NCI-H82 (cell line): ENCODE measurements at regions not wholly inside any gene's neighbourhood (a gene's known extent, or its start where the extent isn't known, plus 50 kb on each side); places are given as distances from the start of the nearest gene placed in this dataset.
"Not testable (repeated sequence)": the region's sequence is repeated elsewhere in the genome, so short reads cannot be mapped to it uniquely, and the experiment has no call there.

ENCODE experiments used
- DNase-seq: peaks from one replicate; lab custom pipeline; 2025; lab: John Stamatoyannopoulos, UW

DNA sequence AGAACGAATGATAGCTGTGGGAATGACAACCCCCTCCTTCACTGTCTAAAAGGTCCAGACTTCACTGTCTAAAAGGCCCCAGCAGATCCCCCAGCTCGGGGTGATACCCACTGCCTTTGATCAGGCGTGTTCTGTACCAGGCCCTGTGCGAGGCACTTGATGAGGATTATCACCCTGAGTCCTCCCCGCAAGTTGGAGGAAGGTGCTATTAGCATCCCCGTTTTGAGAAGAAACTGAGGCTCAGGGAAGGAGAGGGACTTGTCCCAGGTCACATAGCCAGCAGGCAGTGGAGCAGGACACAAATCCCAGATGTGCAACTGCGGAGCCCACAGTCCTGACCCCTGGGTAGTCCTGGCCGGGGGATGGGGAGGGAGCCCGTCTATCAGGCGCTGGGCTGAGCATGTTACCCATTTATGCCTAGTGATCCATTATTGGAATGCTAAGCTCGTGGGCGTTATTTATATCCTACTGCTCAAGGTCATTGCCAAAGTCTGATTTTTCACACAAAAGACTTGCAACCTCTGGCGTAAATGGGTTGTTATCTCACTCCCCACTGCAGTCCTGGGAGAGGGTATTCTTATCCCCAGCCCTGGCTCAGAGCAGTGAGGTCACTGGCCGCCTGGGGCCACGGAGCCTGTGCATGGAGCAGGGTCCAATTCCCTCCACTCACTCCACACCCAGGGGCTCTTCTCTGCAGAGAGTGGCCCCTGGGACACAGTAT, 722.2 kb downstream of the MATN1 start:
- DNase-seq: no peak

DNA sequence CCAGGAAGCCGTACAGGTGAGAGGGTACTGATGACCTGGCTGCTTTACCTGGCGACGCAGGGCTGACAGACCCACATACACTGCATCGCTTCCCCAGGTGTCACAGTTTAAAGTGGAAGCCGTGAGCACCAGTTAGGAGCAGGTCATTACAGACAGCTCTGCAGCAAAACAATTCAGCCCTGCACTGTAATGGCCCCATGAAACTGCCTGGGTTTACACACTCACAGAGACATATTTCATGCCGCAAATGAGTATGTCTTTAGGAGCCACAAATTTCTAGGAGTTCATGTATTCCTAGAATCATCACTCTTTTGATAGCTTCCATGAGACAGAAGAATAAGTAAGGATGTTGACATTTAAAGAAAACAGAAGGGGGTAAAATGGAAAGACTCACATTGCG, 723.1 kb downstream of the MATN1 start:
- DNase-seq: no peak

GRCh38 chr1:29999595-29999994, 723.8 kb downstream of the MATN1 start:
- no peak for DNase-seq

DNA sequence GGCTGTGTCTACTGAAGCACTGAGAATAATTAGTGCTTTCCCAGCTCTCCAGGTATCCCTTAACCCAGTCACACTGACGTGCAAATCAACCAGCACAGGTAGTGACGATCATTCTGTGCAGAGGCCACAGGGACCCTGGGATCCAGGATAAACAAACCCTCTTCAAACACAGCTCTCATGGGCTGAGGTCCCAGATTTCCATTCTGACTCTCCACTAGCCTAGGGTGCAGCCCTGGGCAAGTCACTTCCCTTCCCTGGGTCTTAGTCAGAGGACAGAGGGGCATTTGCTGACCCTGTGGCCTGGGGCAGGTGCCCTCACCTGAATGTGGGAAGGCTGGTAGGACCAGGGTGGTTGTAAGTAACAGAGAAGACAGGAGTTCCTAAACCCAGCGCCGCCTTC, 724.7 kb downstream of the MATN1 start:
- DNase-seq: no peak

- DNase-seq: not testable (repeated sequence)
Measured at GRCh38 chr1:29997818-29998217, 725.6 kb downstream of the MATN1 start.

DNA sequence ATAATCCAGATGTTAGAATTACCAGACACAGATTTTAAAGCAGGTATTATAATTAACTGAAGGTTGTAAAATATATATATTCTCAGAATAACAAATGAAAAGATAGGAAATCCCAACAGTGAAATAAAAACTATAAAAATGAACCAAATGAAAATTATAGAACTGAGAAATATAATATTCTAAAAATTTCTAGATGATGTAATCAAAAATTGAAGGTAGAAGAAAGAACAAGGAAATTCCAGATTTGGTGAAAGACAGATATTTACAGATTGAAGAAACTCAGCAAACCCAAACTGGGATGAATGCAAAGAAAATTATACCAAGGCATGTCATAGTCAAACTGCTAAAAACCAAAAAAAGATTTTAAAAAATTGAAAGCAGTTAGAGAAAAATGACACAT, 729.4 kb downstream of the MATN1 start:
- DNase-seq: no peak

DNA sequence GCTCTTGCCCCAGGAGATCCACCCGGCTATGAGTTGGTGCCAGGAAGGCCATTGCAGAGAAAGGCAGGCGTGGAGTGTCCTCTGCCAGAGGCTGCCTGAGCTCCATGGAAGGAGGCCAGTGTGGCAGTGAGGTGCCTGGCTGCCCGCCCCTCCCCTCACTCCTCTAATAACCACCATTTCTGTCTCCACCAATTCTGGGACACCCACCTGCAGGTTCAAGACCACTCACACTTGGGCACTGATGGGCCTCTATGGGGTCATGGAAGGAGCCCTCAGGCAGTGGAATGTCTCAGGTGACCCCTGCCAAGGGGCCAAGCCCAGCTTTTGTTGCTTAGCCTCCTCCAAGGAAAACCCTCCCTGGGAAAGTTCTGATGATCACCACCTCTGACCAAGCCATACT, 731.6 kb downstream of the MATN1 start:
- DNase-seq: no peak

DNA sequence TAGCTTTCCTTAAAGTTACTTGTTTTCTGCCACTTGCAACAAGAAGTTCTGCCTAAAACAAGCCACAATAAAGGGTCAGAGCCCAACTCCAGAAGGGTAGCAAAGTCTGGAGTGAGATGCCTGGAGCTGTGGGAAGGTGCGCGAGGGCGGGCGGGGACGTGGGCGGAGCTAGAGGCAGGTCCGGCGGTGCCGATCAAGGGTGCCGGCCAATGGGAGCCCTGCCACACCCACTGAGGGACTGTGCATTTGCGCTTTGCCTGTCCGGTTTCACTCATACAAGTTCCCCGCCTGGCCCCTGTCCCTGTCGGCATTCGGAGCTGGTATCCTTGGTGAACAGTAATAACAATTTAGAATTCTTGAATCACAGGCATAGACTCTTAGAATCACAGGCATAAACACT, 732.4 kb downstream of the MATN1 start:
- no peak for DNase-seq

DNA sequence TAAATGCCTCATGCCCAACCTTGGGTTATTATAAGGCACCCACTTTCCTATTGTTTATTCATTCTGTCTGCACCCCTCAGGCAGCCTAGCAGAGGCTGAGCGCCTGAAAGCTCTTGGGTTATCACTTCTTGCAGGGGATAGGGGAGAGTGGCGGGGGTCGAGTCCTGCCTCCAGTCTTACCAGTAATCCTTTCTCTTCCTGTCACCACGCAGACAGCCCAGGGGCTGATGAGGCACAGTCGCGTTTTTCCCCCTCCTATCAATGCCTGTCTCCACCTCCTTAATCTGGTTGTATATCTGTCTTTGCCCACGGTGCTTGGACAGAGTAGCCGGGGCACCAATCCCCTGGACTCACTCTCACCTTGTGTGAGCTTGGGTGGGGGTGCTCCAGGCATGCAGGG, 733.1 kb downstream of the MATN1 start:
- no peak for DNase-seq

DNA sequence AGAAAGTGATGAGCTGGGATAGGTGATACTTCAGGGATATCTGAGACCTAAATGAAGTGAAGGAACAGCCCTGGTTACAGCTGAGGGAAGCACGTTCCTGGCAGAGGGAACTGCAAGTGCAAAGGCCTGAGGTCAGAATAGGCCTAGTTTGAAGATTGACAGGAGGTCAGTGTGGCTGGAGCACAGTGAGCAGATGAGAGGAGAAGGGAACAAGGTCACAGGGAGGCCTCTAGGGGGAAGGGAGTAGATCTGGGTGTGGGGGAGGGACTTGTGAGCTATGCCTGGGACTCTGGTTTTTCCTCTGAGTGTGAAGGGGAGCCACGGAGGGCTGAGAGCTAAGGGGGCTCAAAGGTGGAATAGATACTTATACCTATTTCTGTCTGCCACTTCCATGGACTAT, 736.4 kb downstream of the MATN1 start:
- no peak for DNase-seq

DNA sequence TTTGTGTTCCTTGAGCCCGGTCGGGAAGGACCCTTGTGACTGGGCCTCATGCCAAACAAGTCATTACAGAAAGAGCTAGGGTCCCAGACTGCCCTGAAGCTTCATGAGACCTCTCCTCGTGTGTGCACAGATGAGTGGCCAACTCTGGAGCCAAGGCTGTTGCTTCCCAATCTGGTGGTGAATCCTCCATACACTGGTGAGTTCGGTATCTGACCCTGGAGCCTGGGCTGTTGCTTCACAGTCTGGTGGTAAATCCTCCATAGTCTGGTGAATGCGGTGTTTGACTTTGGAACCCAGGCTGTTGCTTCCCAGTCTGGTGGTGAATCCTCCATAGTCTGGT, 737.8 kb downstream of the MATN1 start:
- DNase-seq: no peak

- DNase-seq: no peak
Measured at GRCh38 chr1:29984862-29985605, 738.4 kb downstream of the MATN1 start.

- DNase-seq: no peak
Measured at GRCh38 chr1:29984166-29984861, 739.1 kb downstream of the MATN1 start.

- no peak for DNase-seq
Measured at GRCh38 chr1:29983321-29983720, 740.1 kb downstream of the MATN1 start.

- no peak for DNase-seq
Measured at GRCh38 chr1:29981586-29982239, 741.7 kb downstream of the MATN1 start.

GRCh38 chr1:29977550-29977949, 741.2 kb downstream of the PTPRU start:
- DNase-seq: no peak

- DNase-seq: no peak
Measured at GRCh38 chr1:29975036-29975694, 738.8 kb downstream of the PTPRU start.

- no peak for DNase-seq
Measured at GRCh38 chr1:29974316-29974724, 738.0 kb downstream of the PTPRU start.

DNA sequence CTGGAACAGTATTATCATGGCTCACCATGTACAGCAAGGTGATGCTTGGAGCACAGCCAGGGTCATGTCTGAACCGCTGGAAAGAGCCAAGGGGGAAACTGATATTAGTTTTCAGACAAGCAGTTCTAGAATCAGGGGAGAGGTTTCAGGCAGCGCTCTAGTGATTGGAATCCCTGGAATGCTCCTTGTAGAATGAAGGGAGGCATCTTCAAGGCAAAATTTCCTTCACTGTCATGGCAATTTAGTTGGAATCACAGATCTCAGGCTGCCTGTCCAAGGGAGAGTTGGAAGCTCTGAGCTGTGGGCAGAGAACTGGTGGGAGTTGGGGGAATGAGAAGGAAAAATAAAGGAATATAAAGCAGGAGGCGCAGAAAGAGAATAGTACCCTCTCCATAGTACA, 737.1 kb downstream of the PTPRU start:
- no peak for DNase-seq

- no peak for DNase-seq
Measured at GRCh38 chr1:29972421-29973053, 736.2 kb downstream of the PTPRU start.

DNA sequence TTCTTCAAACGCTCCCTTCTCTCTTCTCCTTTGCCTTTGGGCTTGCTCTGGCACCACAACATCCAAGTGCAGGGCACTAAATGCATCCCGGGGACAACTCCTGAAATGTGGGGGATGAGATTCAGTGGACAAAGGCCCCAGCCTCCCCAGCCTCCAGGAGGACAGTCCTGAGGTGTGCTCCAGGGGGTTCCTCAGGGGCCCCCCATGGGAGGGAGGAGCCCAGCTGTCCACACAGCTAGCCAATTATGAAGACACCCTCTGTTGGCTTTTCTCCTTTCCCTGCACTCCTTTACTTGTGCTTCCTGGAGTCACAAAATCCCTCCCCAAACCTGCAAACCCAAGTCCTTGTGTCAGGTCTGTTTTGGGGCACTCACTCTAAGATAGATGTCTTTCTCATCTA, 735.4 kb downstream of the PTPRU start:
- no peak for DNase-seq
